Spleen (tissue), 11 donors: ENCODE measurements at regions not wholly inside any gene's neighbourhood (a gene's known extent, or its start where the extent isn't known, plus 50 kb on each side); places are given as distances from the start of the nearest gene placed in this dataset.

Source experiments
- DNase-seq: peaks from one replicate; pipeline ENCODE4 v3.0.0-alpha.2; 2020
- H3K27ac ChIP-seq, 8 donors: fragments of 200-600 bp; sonication (generic) in 7 of 8; 1 replicate in 4 of 8; 2 replicates in 4 of 8; pipeline versions ENCODE4 v1.5.0 to v1.8.0; 2016 to 2021; ENCODE audit warnings: inconsistent platforms in 4 of 8, mild to moderate bottlenecking in 4 of 8, moderate library complexity in 1 of 8
- H3K27me3 ChIP-seq, 7 donors: fragments of 200-600 bp; sonication (generic) in 6 of 7; replicated peaks in 1 of 7; 1 replicate in 4 of 7; 2 replicates in 3 of 7; pipeline versions ENCODE4 v1.5.0 to v1.8.0; 2016 to 2021; ENCODE audit warnings: inconsistent platforms in 3 of 7, mild to moderate bottlenecking in 1 of 7
- H3K36me3 ChIP-seq, 6 donors: fragments of 200-600 bp; sonication (generic) in 5 of 6; 1 replicate in 4 of 6; 2 replicates in 2 of 6; pipeline versions ENCODE4 v1.5.0 to v1.8.0; 2016 to 2021; ENCODE audit warnings: inconsistent platforms in 2 of 6
- H3K4me1 ChIP-seq, 6 donors: fragments of 200-600 bp; sonication (generic) in 5 of 6; 1 replicate in 3 of 6; 2 replicates in 3 of 6; pipeline versions ENCODE4 v1.5.0 to v1.8.0; 2016 to 2021; ENCODE audit warnings: inconsistent platforms in 3 of 6
- H3K4me3 ChIP-seq, 8 donors: fragments of 200-600 bp; sonication (generic) in 7 of 8; 1 replicate in 4 of 8; 2 replicates in 4 of 8; pipeline versions ENCODE4 v1.5.0 to v1.8.0; 2016 to 2021; ENCODE audit warnings: inconsistent platforms in 4 of 8, mild to moderate bottlenecking in 4 of 8, moderate library complexity in 2 of 8
- H3K9me3 ChIP-seq, 8 donors: fragments of 200-600 bp; sonication (generic) in 7 of 8; 1 replicate in 4 of 8; 2 replicates in 4 of 8; pipeline versions ENCODE4 v1.5.0 to v1.8.0; 2016 to 2021; ENCODE audit warnings: inconsistent platforms in 4 of 8
- CTCF ChIP-seq, 11 experiments: fragments of 200-600 bp in 7 of 11; fragments of 450-650 bp in 4 of 11; sonication (generic) in 4 of 11; IDR thresholded peaks in 8 of 11; conservative IDR thresholded peaks in 3 of 11; 1 replicate in 7 of 11; 2 replicates in 4 of 11; pipeline versions ENCODE4 v1.4.0 to v1.8.0; 2016 to 2021; ENCODE audit warnings: antibody characterized with exemption in 11 of 11, inconsistent platforms in 4 of 11, mild to moderate bottlenecking in 1 of 11
- POLR2A ChIP-seq, 3 donors: fragments of 450-650 bp; IDR thresholded peaks; one replicate each; pipeline ENCODE4 v1.5.1; 2017; ENCODE audit warnings: antibody characterized with exemption in 3 of 3, mild to moderate bottlenecking in 1 of 3
- POLR2AphosphoS5 ChIP-seq, 3 donors: sonication (generic); formaldehyde crosslinking; IDR thresholded peaks; one replicate each; pipeline ENCODE4 v1.5.1; 2017; ENCODE audit warnings: antibody characterized with exemption in 3 of 3
- WGBS, 5 donors: extraction: QIAGEN DNeasy Blood & Tissue Kit in 3 of 5; methylation state at CpG; one replicate each; pipeline versions ENCODE4 v1.1.5 to v1.1.7; 2013 to 2018; 5-methylcytosine and 5-hydroxymethylcytosine counted together
- intact Hi-C: fragments of 100-400 bp; cut with DNase I; formaldehyde crosslinking; loops from one replicate; pipeline ENCODE4 v1.15.0; 2023; ENCODE audit warnings: low total_unique reads
- donor health status: healthy with polysubstance abuse.
- donor health status: DM: no; HTN: no; CAD: no; lungs with moderate emphysema.
- donor health status: DM: no; HTN: no; CAD: no.
- donor health status: Bipolar disorder and iron deficiency.
- donor health status: healthy.
- donor health status: DM: no; HTN: no; CAD: no.
- donor health status: DM: yes; HTN: yes; CAD: no.

- no peak for DNase-seq
- no peaks in the 10 kb centered on the region for H3K4me1 ChIP-seq
- intact Hi-C loops, result no loop called here
- no peaks in the 10 kb centered on the region for H3K36me3 ChIP-seq
- TF ChIP-seq CTCF (IDR thresholded peaks at IDR 0.05 in 8 of 11, conservative IDR thresholded peaks at IDR 0.05 in 3 of 11), result no peak
- TF ChIP-seq POLR2A (IDR thresholded peaks at IDR 0.05), result no peak
- no peak for TF ChIP-seq POLR2AphosphoS5 (IDR thresholded peaks at IDR 0.05)
- H3K27me3 ChIP-seq, result no peaks in the 10 kb centered on the region
- 80 to 90% (median 82%) methylated on average over 2 of the region's 2 CpGs for WGBS, 5 donors
- H3K4me3 ChIP-seq, result no peak overlapping the region
- H3K9me3 ChIP-seq, result peaks cover 0 to 8% (median 0%) of the 10 kb centered on the region in 8 donors
- no peak overlapping the region for H3K27ac ChIP-seq
Observed at GRCh38 chr18:30298769-30299168, 743.8 kb downstream of the DSC3 start.

- H3K4me1 ChIP-seq, result no peaks in the 10 kb centered on the region
- no peaks in the 10 kb centered on the region for H3K36me3 ChIP-seq
- no peak for DNase-seq
- H3K27me3 ChIP-seq, result no peaks in the 10 kb centered on the region
- TF ChIP-seq CTCF (IDR thresholded peaks at IDR 0.05 in 8 of 11, conservative IDR thresholded peaks at IDR 0.05 in 3 of 11) (no peak), POLR2A (IDR thresholded peaks at IDR 0.05) (no peak), POLR2AphosphoS5 (IDR thresholded peaks at IDR 0.05) (no peak)
- WGBS, 5 donors, result 48 to 61% (median 56%) methylated on average over 6 of the region's 6 CpGs
- no peak overlapping the region for H3K27ac ChIP-seq
- H3K9me3 ChIP-seq, result no peaks in the 10 kb centered on the region
- no peak overlapping the region for H3K4me3 ChIP-seq
- intact Hi-C loops, result loop anchor here (10.0 kb wide), 1 partner anchor 394 kb away; no protein-coding TSS in a partner anchor
Observed at GRCh38 chr18:30288662-30289414, 753.7 kb downstream of the DSC3 start.

GRCh38 chr18:30280861-30281470 lies 761.6 kb downstream of the DSC3 start:
- intact Hi-C loops, result loop anchor here (10.0 kb wide), 1 partner anchor 386 kb away; no protein-coding TSS in a partner anchor

More at GRCh38 chr18:30280861-30281470, 761.6 kb downstream of the DSC3 start:
- Histone ChIP-seq H3K4me1 (no peaks in the 10 kb centered on the region), H3K27ac (no peak overlapping the region), H3K27me3 (no peaks in the 10 kb centered on the region), H3K36me3 (no peaks in the 10 kb centered on the region), H3K9me3 (no peaks in the 10 kb centered on the region), H3K4me3 (no peak overlapping the region)
- TF ChIP-seq POLR2A (IDR thresholded peaks at IDR 0.05), result no peak
- TF ChIP-seq POLR2AphosphoS5 (IDR thresholded peaks at IDR 0.05), result no peak
- peak in 6 of 11 experiments; percentile 29 to 52 (median 48) for TF ChIP-seq CTCF (IDR thresholded peaks at IDR 0.05 in 8 of 11, conservative IDR thresholded peaks at IDR 0.05 in 3 of 11)
- no peak for DNase-seq
- WGBS, 5 donors, result 46 to 50% (median 48%) methylated on average over 5 of the region's 5 CpGs
